H9 (cell line): ENCODE measurements at regions not wholly inside any gene's neighbourhood (a gene's known extent, or its start where the extent isn't known, plus 50 kb on each side); places are given as distances from the start of the nearest gene placed in this dataset.

Experiments used
- DNase-seq: peaks from one replicate; pipeline ENCODE4 v3.0.0-alpha.2; 2017
- H2AFZ ChIP-seq: one replicate; pipeline ENCODE4 v1.6.1; 2013; ENCODE audit warnings: mild to moderate bottlenecking, low read length, control low read depth, moderate library complexity
- H2AK5ac ChIP-seq: 2 replicates; pipeline ENCODE4 v1.6.1; 2013; ENCODE audit warnings: low read length, control low read depth, mixed read lengths; ENCODE audit not compliant: insufficient read length
- H2BK120ac ChIP-seq: one replicate; pipeline ENCODE4 v1.6.1; 2013; ENCODE audit warnings: low read depth, mild to moderate bottlenecking, low read length, control low read depth, inconsistent platforms; ENCODE audit not compliant: poor library complexity, severe bottlenecking
- H2BK12ac ChIP-seq: 2 replicates; pipeline ENCODE4 v1.6.1; 2013; ENCODE audit warnings: low read length, control low read depth, mixed read lengths, low read depth; ENCODE audit not compliant: insufficient read length
- H2BK15ac ChIP-seq: 2 replicates; pipeline ENCODE4 v1.6.1; 2013; ENCODE audit warnings: low read depth, low read length, control low read depth
- H2BK20ac ChIP-seq: one replicate; pipeline ENCODE4 v1.6.1; 2013; ENCODE audit warnings: low read depth, mild to moderate bottlenecking, low read length, control low read depth, inconsistent platforms; ENCODE audit not compliant: poor library complexity, severe bottlenecking
- H2BK5ac ChIP-seq: 2 replicates; pipeline ENCODE4 v1.6.1; 2013; ENCODE audit warnings: low read length, control low read depth, mixed read lengths; ENCODE audit not compliant: insufficient read length
- H3K14ac ChIP-seq: 2 replicates; pipeline ENCODE4 v1.6.1; 2013; ENCODE audit warnings: low read length, control low read depth; ENCODE audit not compliant: insufficient read depth
- H3K18ac ChIP-seq: 2 replicates; pipeline ENCODE4 v1.6.1; 2013; ENCODE audit warnings: low read depth, mild to moderate bottlenecking, mixed read lengths, low read length, control low read depth; ENCODE audit not compliant: insufficient read length
- H3K23ac ChIP-seq: 2 replicates; pipeline ENCODE4 v1.6.1; 2013; ENCODE audit warnings: low read length, control low read depth, mixed read lengths, low read depth; ENCODE audit not compliant: insufficient read length
- H3K23me2 ChIP-seq: 2 replicates; pipeline ENCODE4 v1.6.1; 2013; ENCODE audit warnings: low read depth, mild to moderate bottlenecking, mixed read lengths, low read length, control low read depth; ENCODE audit not compliant: insufficient read length, poor library complexity, severe bottlenecking
- H3K27ac ChIP-seq: 2 replicates; pipeline ENCODE4 v1.5.1; 2013; ENCODE audit warnings: low read length, control low read depth, mixed read lengths, low read depth; ENCODE audit not compliant: insufficient read length
- H3K27me3 ChIP-seq: 2 replicates; pipeline ENCODE4 v1.6.1; 2013; ENCODE audit warnings: low read length, control low read depth, inconsistent platforms; ENCODE audit not compliant: insufficient read depth
- H3K4ac ChIP-seq: 2 replicates; pipeline ENCODE4 v1.6.1; 2013; ENCODE audit warnings: low read depth, mild to moderate bottlenecking, control low read depth, inconsistent platforms, low read length, moderate library complexity
- H3K4me1 ChIP-seq: 2 replicates; pipeline ENCODE4 v1.6.1; 2013; ENCODE audit warnings: low read length, control low read depth, inconsistent platforms; ENCODE audit not compliant: insufficient read depth
- H3K4me2 ChIP-seq: 2 replicates; pipeline ENCODE4 v1.6.1; 2013; ENCODE audit warnings: low read length, control low read depth, mixed read lengths; ENCODE audit not compliant: insufficient read length, insufficient read depth
- H3K56ac ChIP-seq: 2 replicates; pipeline ENCODE4 v1.6.1; 2013; ENCODE audit warnings: low read depth, mild to moderate bottlenecking, mixed read lengths, low read length, control low read depth; ENCODE audit not compliant: insufficient read length
- H3K79me1 ChIP-seq: 2 replicates; pipeline ENCODE4 v1.6.1; 2013; ENCODE audit warnings: low read depth, mild to moderate bottlenecking, moderate library complexity, low read length, control low read depth, inconsistent platforms; ENCODE audit not compliant: insufficient read depth, poor library complexity, severe bottlenecking
- H3K79me2 ChIP-seq: 2 replicates; pipeline ENCODE4 v1.6.1; 2013; ENCODE audit warnings: low read length, control low read depth, inconsistent platforms; ENCODE audit not compliant: insufficient read depth
- H3K9ac ChIP-seq: 2 replicates; pipeline ENCODE4 v1.6.1; 2013; ENCODE audit warnings: low read length, control low read depth, mixed read lengths; ENCODE audit not compliant: insufficient read length; ENCODE audit errors: extremely low read depth
- H3K9me3 ChIP-seq: one replicate; pipeline ENCODE4 v1.6.1; 2013; ENCODE audit warnings: low read depth, low read length, inconsistent platforms; ENCODE audit not compliant: control insufficient read depth
- H3T11ph ChIP-seq: one replicate; pipeline ENCODE4 v1.6.1; 2013; ENCODE audit warnings: mild to moderate bottlenecking, low read length, control low read depth, inconsistent platforms
- H4K20me1 ChIP-seq: one replicate; pipeline ENCODE4 v1.6.1; 2013; ENCODE audit not compliant: control insufficient read depth, insufficient read length, insufficient read depth
- H4K5ac ChIP-seq: 2 replicates; pipeline ENCODE4 v1.6.1; 2013; ENCODE audit warnings: low read depth, mild to moderate bottlenecking, mixed read lengths, low read length, control low read depth; ENCODE audit not compliant: insufficient read length
- H4K8ac ChIP-seq: replicated peaks from 2 replicates; pipeline ENCODE4 v1.6.1; 2013; ENCODE audit warnings: low read length, control low read depth, mixed read lengths, low read depth; ENCODE audit not compliant: insufficient read length
- H4K91ac ChIP-seq: 2 replicates; pipeline ENCODE4 v1.6.1; 2013; ENCODE audit warnings: low read depth, mild to moderate bottlenecking, moderate library complexity, mixed read lengths, low read length, control low read depth; ENCODE audit not compliant: insufficient read length
- H3K27ac Mint-ChIP-seq, 3 experiments: 2 replicates in 2 of 3; 3 replicates in 1 of 3; pipeline ENCODE4 v1.8.0; 2020 to 2021; ENCODE audit warnings: mixed read lengths in 3 of 3, mild to moderate bottlenecking in 1 of 3, moderate library complexity in 1 of 3
- H3K27me3 Mint-ChIP-seq: 2 replicates; pipeline ENCODE4 v1.8.0; 2021; ENCODE audit warnings: low read depth, mild to moderate bottlenecking, moderate library complexity, mixed read lengths
- H3K36me3 Mint-ChIP-seq, 3 experiments: 2 replicates in 2 of 3; 3 replicates in 1 of 3; pipeline ENCODE4 v1.8.0; 2020 to 2021; ENCODE audit warnings: low read depth in 3 of 3, mixed read lengths in 3 of 3; ENCODE audit not compliant: insufficient read depth in 1 of 3
- H3K4me1 Mint-ChIP-seq, 2 experiments: 2 replicates each; pipeline ENCODE4 v1.8.0; 2020; ENCODE audit warnings: mixed read lengths in 2 of 2
- H3K4me3 Mint-ChIP-seq, 2 experiments: 2 replicates in 1 of 2; 3 replicates in 1 of 2; pipeline ENCODE4 v1.8.0; 2020 to 2021; ENCODE audit warnings: mild to moderate bottlenecking in 2 of 2, mixed read lengths in 2 of 2, moderate library complexity in 1 of 2
- H3K9me3 Mint-ChIP-seq, 2 experiments: 2 replicates in 1 of 2; 3 replicates in 1 of 2; pipeline ENCODE4 v1.8.0; 2020; ENCODE audit warnings: mild to moderate bottlenecking in 2 of 2, mixed read lengths in 2 of 2, moderate library complexity in 1 of 2
- WGBS: extraction: QIAGEN DNeasy Blood & Tissue Kit; methylation state at CpG from one replicate; pipeline ENCODE4 v1.1.7; 2013; ENCODE audit warnings: missing lambda C conversion rate, low lambda C conversion rate, mixed read lengths; ENCODE audit not compliant: insufficient read length; ENCODE audit errors: extremely low coverage; 5-methylcytosine and 5-hydroxymethylcytosine counted together
- TF ChIP-seq, protein P1 (sequence below): fragments of 200-600 bp; sonication (generic); conservative IDR thresholded peaks from 3 replicates; pipeline ENCODE4 v1.8.0; 2021; ENCODE audit warnings: antibody characterized with exemption, mild to moderate bottlenecking

DNA sequence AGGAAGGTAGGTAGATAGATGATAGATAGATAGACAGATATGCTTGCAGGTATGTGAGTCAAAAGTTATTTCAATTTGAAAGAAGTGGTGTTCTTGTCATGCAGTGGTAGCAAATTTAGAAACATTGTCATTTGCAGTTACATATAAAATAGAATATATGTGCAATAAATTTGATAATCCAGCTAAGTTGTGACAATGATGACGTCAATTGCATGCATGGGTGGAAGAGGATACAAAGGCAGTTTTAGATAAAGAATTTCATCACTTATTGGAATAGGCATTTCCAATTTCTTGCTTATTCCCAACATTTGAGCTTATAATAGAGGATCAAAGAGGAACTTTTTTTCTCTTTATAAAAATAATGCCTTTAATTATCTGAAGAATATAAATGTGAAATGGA, 99.2 kb upstream of the KCNJ16 start:
- Histone ChIP-seq H3K4me2 (no peak overlapping the region), H2BK120ac (no peak overlapping the region), H2BK15ac (no peak overlapping the region), H4K91ac (no peak overlapping the region), H3K23ac (no peak overlapping the region), H4K8ac (no peak overlapping the region), H3K4ac (no peak overlapping the region), H2BK5ac (no peak overlapping the region), H3K27ac (no peak overlapping the region), H2BK12ac (no peak overlapping the region), H2AFZ (no peak overlapping the region), H2AK5ac (no peak overlapping the region), H3K9ac (no peak overlapping the region), H4K20me1 (no peaks in the 10 kb centered on the region), H4K5ac (no peak overlapping the region), H3K27me3 (no peaks in the 10 kb centered on the region), H2BK20ac (no peak overlapping the region), H3K18ac (no peak overlapping the region), H3K79me2 (no peaks in the 10 kb centered on the region), H3K9me3 (no peaks in the 10 kb centered on the region), H3T11ph (no peak overlapping the region), H3K4me1 (no peaks in the 10 kb centered on the region), H3K14ac (no peak overlapping the region), H3K23me2 (no peaks in the 10 kb centered on the region), H3K56ac (no peak overlapping the region), H3K79me1 (no peaks in the 10 kb centered on the region)
- TF ChIP-seq, protein P1, sequence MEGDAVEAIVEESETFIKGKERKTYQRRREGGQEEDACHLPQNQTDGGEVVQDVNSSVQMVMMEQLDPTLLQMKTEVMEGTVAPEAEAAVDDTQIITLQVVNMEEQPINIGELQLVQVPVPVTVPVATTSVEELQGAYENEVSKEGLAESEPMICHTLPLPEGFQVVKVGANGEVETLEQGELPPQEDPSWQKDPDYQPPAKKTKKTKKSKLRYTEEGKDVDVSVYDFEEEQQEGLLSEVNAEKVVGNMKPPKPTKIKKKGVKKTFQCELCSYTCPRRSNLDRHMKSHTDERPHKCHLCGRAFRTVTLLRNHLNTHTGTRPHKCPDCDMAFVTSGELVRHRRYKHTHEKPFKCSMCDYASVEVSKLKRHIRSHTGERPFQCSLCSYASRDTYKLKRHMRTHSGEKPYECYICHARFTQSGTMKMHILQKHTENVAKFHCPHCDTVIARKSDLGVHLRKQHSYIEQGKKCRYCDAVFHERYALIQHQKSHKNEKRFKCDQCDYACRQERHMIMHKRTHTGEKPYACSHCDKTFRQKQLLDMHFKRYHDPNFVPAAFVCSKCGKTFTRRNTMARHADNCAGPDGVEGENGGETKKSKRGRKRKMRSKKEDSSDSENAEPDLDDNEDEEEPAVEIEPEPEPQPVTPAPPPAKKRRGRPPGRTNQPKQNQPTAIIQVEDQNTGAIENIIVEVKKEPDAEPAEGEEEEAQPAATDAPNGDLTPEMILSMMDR: no peak
- Mint-ChIP-seq H3K27ac (no peak overlapping the region), H3K27me3 (no peaks in the 10 kb centered on the region), H3K9me3 (peaks cover 2 to 5% of the 10 kb centered on the region in 2 experiments; a peak in 2 of 5 replicates), H3K4me1 (no peaks in the 10 kb centered on the region), H3K36me3 (peaks cover 0 to 2% (median 0%) of the 10 kb centered on the region in 3 experiments; a peak in 1 of 7 replicates), H3K4me3 (no peak overlapping the region)
- WGBS: no CpG with 5 or more reads among the region's 1 CpG
- DNase-seq: no peak
